Natural killer cell (primary cell): ENCODE measurements at regions not wholly inside any gene's neighbourhood (a gene's known extent, or its start where the extent isn't known, plus 50 kb on each side); places are given as distances from the start of the nearest gene placed in this dataset.

Experiments
- ATAC-seq, 3 donors: fragments of 150-1000 bp in 2 of 3; fragments of 200-7000 bp in 1 of 3; cut with Tn5 transposase; 1 replicate in 1 of 3; 2 replicates in 2 of 3; pipeline ENCODE4 v1.10.0; 2021; ENCODE audit warnings: mild to moderate bottlenecking in 2 of 3, moderate library complexity in 2 of 3
- DNase-seq, 2 donors: peaks; one replicate each; pipeline versions ENCODE4 v3.0.0 to v3.0.0-alpha.2; 2013 to 2021; ENCODE audit warnings: mixed read lengths in 1 of 2
- H3K27ac ChIP-seq: one replicate; pipeline ENCODE4 v1.5.1; 2013; ENCODE audit warnings: mild to moderate bottlenecking, low read length
- H3K27me3 ChIP-seq: one replicate; pipeline ENCODE4 v1.6.1; 2013; ENCODE audit warnings: low read length; ENCODE audit not compliant: control insufficient read depth, insufficient read depth
- H3K36me3 ChIP-seq: one replicate; pipeline ENCODE4 v1.6.1; 2013; ENCODE audit warnings: low read length; ENCODE audit not compliant: control insufficient read depth, insufficient read depth
- H3K4me1 ChIP-seq: one replicate; pipeline ENCODE4 v1.6.1; 2013; ENCODE audit warnings: low read length; ENCODE audit not compliant: control insufficient read depth, insufficient read depth
- H3K4me3 ChIP-seq: one replicate; pipeline ENCODE4 v1.5.1; 2013; ENCODE audit warnings: low read length
- H3K9me3 ChIP-seq: one replicate; pipeline ENCODE4 v1.6.1; 2013; ENCODE audit warnings: low read length; ENCODE audit not compliant: control insufficient read depth, insufficient read depth
- H3K27ac Mint-ChIP-seq, 2 donors: one replicate each; pipeline ENCODE4 v1.8.0; 2022; ENCODE audit warnings: mild to moderate bottlenecking in 2 of 2, mixed read lengths in 2 of 2, moderate library complexity in 1 of 2
- H3K27me3 Mint-ChIP-seq, 2 donors: one replicate each; pipeline ENCODE4 v1.8.0; 2022; ENCODE audit warnings: low read depth in 2 of 2, mixed read lengths in 2 of 2
- H3K36me3 Mint-ChIP-seq: one replicate; pipeline ENCODE4 v1.8.0; 2022; ENCODE audit warnings: mixed read lengths
- H3K4me1 Mint-ChIP-seq, 2 donors: one replicate each; pipeline ENCODE4 v1.8.0; 2022; ENCODE audit warnings: mixed read lengths in 2 of 2
- H3K4me3 Mint-ChIP-seq: one replicate; pipeline ENCODE4 v1.8.0; 2022; ENCODE audit warnings: mild to moderate bottlenecking, moderate library complexity, mixed read lengths
- H3K9me3 Mint-ChIP-seq, 2 donors: one replicate each; pipeline ENCODE4 v1.8.0; 2022; ENCODE audit warnings: mixed read lengths in 2 of 2
- WGBS: methylation state at CpG from one replicate; pipeline ENCODE4 v1.1.7; 2013; ENCODE audit warnings: missing lambda C conversion rate; ENCODE audit not compliant: insufficient coverage; 5-methylcytosine and 5-hydroxymethylcytosine counted together
- intact Hi-C: fragments of 100-400 bp; cut with micrococcal nuclease; formaldehyde crosslinking; loops from one replicate; pipeline ENCODE4 v1.14.2; 2022
- TF ChIP-seq, protein P1 (sequence below): fragments of 200-600 bp; IDR thresholded peaks from one replicate; pipeline ENCODE4 v1.8.0; 2022; ENCODE audit warnings: antibody characterized with exemption

DNA sequence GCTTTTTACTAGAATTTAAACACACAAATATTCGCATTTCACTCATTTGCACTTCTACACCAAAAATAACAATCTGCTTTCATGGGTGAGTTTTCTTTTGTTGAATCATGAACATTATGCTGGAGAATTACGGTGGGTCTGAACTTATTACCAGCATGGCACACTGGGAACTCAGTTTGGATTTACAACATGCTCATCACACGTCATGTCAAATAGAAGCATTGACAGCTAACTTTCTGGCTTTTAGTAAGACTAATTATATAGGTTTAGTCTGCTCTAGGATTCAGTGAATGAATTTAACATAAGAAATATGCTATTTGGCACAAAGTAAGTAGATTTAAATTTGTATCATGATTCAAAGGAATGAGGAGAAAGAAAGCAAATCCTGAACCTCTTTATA is 290.4 kb downstream of the TMEM167A start:
- TF ChIP-seq, protein P1, sequence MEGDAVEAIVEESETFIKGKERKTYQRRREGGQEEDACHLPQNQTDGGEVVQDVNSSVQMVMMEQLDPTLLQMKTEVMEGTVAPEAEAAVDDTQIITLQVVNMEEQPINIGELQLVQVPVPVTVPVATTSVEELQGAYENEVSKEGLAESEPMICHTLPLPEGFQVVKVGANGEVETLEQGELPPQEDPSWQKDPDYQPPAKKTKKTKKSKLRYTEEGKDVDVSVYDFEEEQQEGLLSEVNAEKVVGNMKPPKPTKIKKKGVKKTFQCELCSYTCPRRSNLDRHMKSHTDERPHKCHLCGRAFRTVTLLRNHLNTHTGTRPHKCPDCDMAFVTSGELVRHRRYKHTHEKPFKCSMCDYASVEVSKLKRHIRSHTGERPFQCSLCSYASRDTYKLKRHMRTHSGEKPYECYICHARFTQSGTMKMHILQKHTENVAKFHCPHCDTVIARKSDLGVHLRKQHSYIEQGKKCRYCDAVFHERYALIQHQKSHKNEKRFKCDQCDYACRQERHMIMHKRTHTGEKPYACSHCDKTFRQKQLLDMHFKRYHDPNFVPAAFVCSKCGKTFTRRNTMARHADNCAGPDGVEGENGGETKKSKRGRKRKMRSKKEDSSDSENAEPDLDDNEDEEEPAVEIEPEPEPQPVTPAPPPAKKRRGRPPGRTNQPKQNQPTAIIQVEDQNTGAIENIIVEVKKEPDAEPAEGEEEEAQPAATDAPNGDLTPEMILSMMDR, result no peak
- Mint-ChIP-seq H3K4me3 (no peak overlapping the region), H3K9me3 (no peaks in the 10 kb centered on the region), H3K36me3 (no peaks in the 10 kb centered on the region), H3K4me1 (no peaks in the 10 kb centered on the region), H3K27ac (no peak overlapping the region), H3K27me3 (no peaks in the 10 kb centered on the region)
- no peak overlapping the region for H3K27ac ChIP-seq
- WGBS, result 93% methylated on average over 2 of the region's 3 CpGs
- DNase-seq (no peak), ATAC-seq (no peak)
- H3K4me1 ChIP-seq, result no peaks in the 10 kb centered on the region
- H3K27me3 ChIP-seq, result no peaks in the 10 kb centered on the region
- intact Hi-C loops, result no loop called here
- H3K9me3 ChIP-seq, result no peaks in the 10 kb centered on the region
- H3K4me3 ChIP-seq, result no peak overlapping the region
- no peaks in the 10 kb centered on the region for H3K36me3 ChIP-seq

DNA sequence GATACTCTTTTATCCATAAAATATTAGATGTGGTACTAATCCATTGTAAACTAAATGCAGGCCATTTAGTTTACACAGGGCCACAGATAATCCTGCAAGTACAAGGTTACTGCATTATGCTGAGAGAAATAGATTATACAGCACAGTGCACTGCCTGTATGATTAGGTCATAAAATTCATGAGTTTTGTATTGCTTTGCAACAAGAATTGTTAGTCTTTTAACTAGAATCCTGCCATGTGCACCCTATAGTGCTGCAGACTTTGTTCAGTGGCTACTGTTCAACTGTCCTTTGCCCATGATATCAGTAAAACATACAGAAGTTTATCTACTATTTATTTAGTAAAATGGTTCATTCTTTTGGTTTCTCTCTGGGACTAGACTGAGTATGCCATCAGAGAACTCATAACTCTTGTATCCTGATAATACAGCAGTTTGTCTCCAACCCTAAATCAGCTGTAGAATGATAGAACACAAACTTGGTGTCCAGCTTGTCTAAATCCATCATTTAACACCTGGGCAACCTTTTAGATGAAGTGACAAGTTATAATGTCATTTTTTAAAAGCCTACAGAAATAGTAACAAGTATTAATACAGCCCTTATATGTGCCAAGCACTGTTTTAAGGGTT is 291.2 kb downstream of the TMEM167A start:
- H3K27ac ChIP-seq, result no peak overlapping the region
- no peaks in the 10 kb centered on the region for H3K4me1 Mint-ChIP-seq
- DNase-seq, result no peak
- no peaks in the 10 kb centered on the region for H3K36me3 ChIP-seq
- H3K4me3 Mint-ChIP-seq, result no peak overlapping the region
- no peaks in the 10 kb centered on the region for H3K36me3 Mint-ChIP-seq
- no peaks in the 10 kb centered on the region for H3K27me3 ChIP-seq
- H3K27ac Mint-ChIP-seq, result no peak overlapping the region
- no peak overlapping the region for H3K4me3 ChIP-seq
- TF ChIP-seq, protein P1, result no peak
- ATAC-seq, result no peak
- H3K4me1 ChIP-seq, result no peaks in the 10 kb centered on the region
- intact Hi-C loops, result no loop called here
- H3K27me3 Mint-ChIP-seq, result no peaks in the 10 kb centered on the region
- H3K9me3 ChIP-seq, result no peaks in the 10 kb centered on the region
- H3K9me3 Mint-ChIP-seq, result no peaks in the 10 kb centered on the region

DNA sequence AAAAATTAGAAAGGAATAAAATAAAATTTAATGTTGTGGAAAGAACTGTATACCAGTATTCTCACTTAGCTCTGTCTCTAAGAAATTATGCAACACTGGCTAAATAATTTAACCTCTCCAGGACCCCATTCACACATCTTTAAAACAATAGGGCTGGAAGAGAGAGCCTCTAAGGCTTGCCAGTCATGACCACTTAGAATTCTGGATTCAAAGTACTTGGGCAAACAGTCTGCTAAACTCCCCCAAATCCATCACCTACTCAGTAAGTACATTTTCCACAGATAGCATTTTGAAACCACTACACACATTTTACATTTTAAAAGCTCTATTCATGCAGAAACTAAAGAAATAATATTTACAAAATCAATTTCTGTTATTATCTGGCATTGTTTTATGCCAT is 291.7 kb downstream of the TMEM167A start:
- Histone ChIP-seq H3K4me3 (no peak overlapping the region), H3K4me1 (no peaks in the 10 kb centered on the region), H3K27ac (no peak overlapping the region), H3K9me3 (no peaks in the 10 kb centered on the region), H3K36me3 (no peaks in the 10 kb centered on the region), H3K27me3 (no peaks in the 10 kb centered on the region)
- DNase-seq (no peak), ATAC-seq (no peak)
- Mint-ChIP-seq H3K27me3 (no peaks in the 10 kb centered on the region), H3K27ac (no peak overlapping the region), H3K4me3 (no peak overlapping the region), H3K9me3 (no peaks in the 10 kb centered on the region), H3K36me3 (no peaks in the 10 kb centered on the region), H3K4me1 (no peaks in the 10 kb centered on the region)
- intact Hi-C loops, result no loop called here
- TF ChIP-seq, protein P1, result no peak

DNA sequence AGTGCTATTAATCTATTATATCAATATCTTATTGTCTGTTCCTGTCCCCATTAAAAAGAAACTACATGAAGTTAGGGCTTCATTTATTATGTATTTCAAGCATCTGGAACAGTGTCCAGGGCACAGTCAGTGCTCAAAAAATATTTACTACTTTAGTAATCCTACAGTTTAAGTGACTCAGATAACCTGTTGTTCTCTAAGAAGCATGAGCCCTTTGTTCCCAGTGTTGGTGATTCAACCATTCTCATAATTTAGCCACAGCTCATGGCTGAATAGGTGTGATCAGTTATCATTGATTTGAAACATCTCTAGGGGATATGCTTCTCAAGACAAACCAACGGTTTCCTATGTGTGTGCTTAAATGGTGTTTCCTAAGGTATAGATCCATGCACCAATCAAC is 292.7 kb downstream of the TMEM167A start:
- no peak overlapping the region for H3K4me3 ChIP-seq
- intact Hi-C loops, result no loop called here
- WGBS, result 83% methylated on average over 1 of the region's 1 CpG
- no peaks in the 10 kb centered on the region for H3K9me3 ChIP-seq
- TF ChIP-seq, protein P1, result no peak
- Mint-ChIP-seq H3K27me3 (no peaks in the 10 kb centered on the region), H3K9me3 (no peaks in the 10 kb centered on the region), H3K4me1 (no peaks in the 10 kb centered on the region), H3K36me3 (no peaks in the 10 kb centered on the region), H3K4me3 (no peak overlapping the region), H3K27ac (no peak overlapping the region)
- no peaks in the 10 kb centered on the region for H3K27me3 ChIP-seq
- DNase-seq, result no peak
- ATAC-seq, result no peak
- H3K27ac ChIP-seq, result no peak overlapping the region
- H3K4me1 ChIP-seq, result no peaks in the 10 kb centered on the region
- no peaks in the 10 kb centered on the region for H3K36me3 ChIP-seq
